HG03354 (cell line): ENCODE measurements at regions not wholly inside any gene's neighbourhood (a gene's known extent, or its start where the extent isn't known, plus 50 kb on each side); places are given as distances from the start of the nearest gene placed in this dataset.

ENCODE experiments used
- ATAC-seq: cut with Tn5 transposase; IDR thresholded peaks from one replicate; pipeline ENCODE4 v1.9.1; 2021; ENCODE audit warnings: mild to moderate bottlenecking; ENCODE audit not compliant: unreplicated experiment, poor library complexity, severe bottlenecking

DNA sequence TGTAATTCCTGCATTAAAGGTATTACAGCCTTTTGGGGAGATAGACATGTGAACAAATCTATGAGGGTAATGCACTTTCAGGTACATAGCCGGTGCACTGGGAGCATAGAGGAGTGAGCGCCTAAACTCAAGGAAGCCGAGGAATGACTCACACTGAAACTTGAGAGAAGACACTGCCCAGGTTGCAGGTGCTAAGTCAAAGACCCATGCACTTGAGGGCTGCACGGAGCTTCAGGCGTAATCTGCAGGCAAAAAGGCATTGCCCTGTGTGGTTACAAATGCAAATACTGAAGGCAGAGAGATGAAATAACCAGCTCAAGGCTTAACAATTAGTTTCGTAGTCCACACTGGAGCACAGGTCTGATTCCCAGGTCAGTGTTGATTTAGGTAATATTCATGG lies 51.0 kb upstream of the OSBPL3 start:
- peak; percentile 83 for ATAC-seq
